Spleen (tissue), 11 donors: ENCODE measurements at regions not wholly inside any gene's neighbourhood (a gene's known extent, or its start where the extent isn't known, plus 50 kb on each side); places are given as distances from the start of the nearest gene placed in this dataset.

Experiments used
- DNase-seq: peaks from one replicate; pipeline ENCODE4 v3.0.0-alpha.2; 2020
- H3K27ac ChIP-seq, 8 donors: fragments of 200-600 bp; sonication (generic) in 7 of 8; 1 replicate in 4 of 8; 2 replicates in 4 of 8; pipeline versions ENCODE4 v1.5.0 to v1.8.0; 2016 to 2021; ENCODE audit warnings: inconsistent platforms in 4 of 8, mild to moderate bottlenecking in 4 of 8, moderate library complexity in 1 of 8
- H3K27me3 ChIP-seq, 7 donors: fragments of 200-600 bp; sonication (generic) in 6 of 7; replicated peaks in 1 of 7; 1 replicate in 4 of 7; 2 replicates in 3 of 7; pipeline versions ENCODE4 v1.5.0 to v1.8.0; 2016 to 2021; ENCODE audit warnings: inconsistent platforms in 3 of 7, mild to moderate bottlenecking in 1 of 7
- H3K36me3 ChIP-seq, 6 donors: fragments of 200-600 bp; sonication (generic) in 5 of 6; 1 replicate in 4 of 6; 2 replicates in 2 of 6; pipeline versions ENCODE4 v1.5.0 to v1.8.0; 2016 to 2021; ENCODE audit warnings: inconsistent platforms in 2 of 6
- H3K4me1 ChIP-seq, 6 donors: fragments of 200-600 bp; sonication (generic) in 5 of 6; 1 replicate in 3 of 6; 2 replicates in 3 of 6; pipeline versions ENCODE4 v1.5.0 to v1.8.0; 2016 to 2021; ENCODE audit warnings: inconsistent platforms in 3 of 6
- H3K4me3 ChIP-seq, 8 donors: fragments of 200-600 bp; sonication (generic) in 7 of 8; 1 replicate in 4 of 8; 2 replicates in 4 of 8; pipeline versions ENCODE4 v1.5.0 to v1.8.0; 2016 to 2021; ENCODE audit warnings: inconsistent platforms in 4 of 8, mild to moderate bottlenecking in 4 of 8, moderate library complexity in 2 of 8
- H3K9me3 ChIP-seq, 8 donors: fragments of 200-600 bp; sonication (generic) in 7 of 8; 1 replicate in 4 of 8; 2 replicates in 4 of 8; pipeline versions ENCODE4 v1.5.0 to v1.8.0; 2016 to 2021; ENCODE audit warnings: inconsistent platforms in 4 of 8
- POLR2A ChIP-seq, 3 donors: fragments of 450-650 bp; IDR thresholded peaks; one replicate each; pipeline ENCODE4 v1.5.1; 2017; ENCODE audit warnings: antibody characterized with exemption in 3 of 3, mild to moderate bottlenecking in 1 of 3
- POLR2AphosphoS5 ChIP-seq, 3 donors: sonication (generic); formaldehyde crosslinking; IDR thresholded peaks; one replicate each; pipeline ENCODE4 v1.5.1; 2017; ENCODE audit warnings: antibody characterized with exemption in 3 of 3
- WGBS, 5 donors: extraction: QIAGEN DNeasy Blood & Tissue Kit in 3 of 5; methylation state at CpG; one replicate each; pipeline versions ENCODE4 v1.1.5 to v1.1.7; 2013 to 2018; 5-methylcytosine and 5-hydroxymethylcytosine counted together
- intact Hi-C: fragments of 100-400 bp; cut with DNase I; formaldehyde crosslinking; loops from one replicate; pipeline ENCODE4 v1.15.0; 2023; ENCODE audit warnings: low total_unique reads
- TF ChIP-seq, protein P1 (sequence below), 11 experiments: fragments of 200-600 bp in 7 of 11; fragments of 450-650 bp in 4 of 11; sonication (generic) in 4 of 11; IDR thresholded peaks in 8 of 11; conservative IDR thresholded peaks in 3 of 11; 1 replicate in 7 of 11; 2 replicates in 4 of 11; pipeline versions ENCODE4 v1.4.0 to v1.8.0; 2016 to 2021; ENCODE audit warnings: antibody characterized with exemption in 11 of 11, inconsistent platforms in 4 of 11, mild to moderate bottlenecking in 1 of 11
- donor health status: healthy with polysubstance abuse.
- donor health status: DM: no; HTN: no; CAD: no; lungs with moderate emphysema.
- donor health status: DM: no; HTN: no; CAD: no.
- donor health status: Bipolar disorder and iron deficiency.
- donor health status: healthy.
- donor health status: DM: no; HTN: no; CAD: no.
- donor health status: DM: yes; HTN: yes; CAD: no.

DNA sequence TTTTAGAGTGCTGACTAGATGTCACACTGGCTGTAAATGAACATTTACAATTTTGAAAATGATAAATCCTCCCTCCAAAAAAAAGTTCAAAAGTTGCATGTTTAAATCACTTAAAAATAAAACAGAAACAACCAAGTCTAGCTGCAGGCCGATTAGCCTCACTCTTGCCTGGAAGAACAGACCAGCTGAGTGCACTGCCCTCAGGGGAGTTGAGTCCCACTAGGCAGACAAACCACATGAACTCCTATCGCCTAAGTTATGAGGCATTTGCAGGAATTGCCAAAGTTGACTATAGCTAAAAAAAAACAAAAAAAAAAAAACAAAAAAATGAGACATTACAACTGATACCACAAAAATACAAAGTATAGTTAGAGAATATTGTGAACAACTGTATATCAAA, 510.0 kb downstream of the ANKRD7 start:
- H3K27ac ChIP-seq, result no peak overlapping the region
- 57 to 78% (median 77%) methylated on average over 2 of the region's 2 CpGs for WGBS, 5 donors
- H3K9me3 ChIP-seq, result peaks cover 0 to 9% (median under 1%) of the 10 kb centered on the region in 8 donors
- H3K4me3 ChIP-seq, result no peak overlapping the region
- H3K36me3 ChIP-seq, result no peaks in the 10 kb centered on the region
- DNase-seq, result no peak
- no peaks in the 10 kb centered on the region for H3K4me1 ChIP-seq
- H3K27me3 ChIP-seq, result no peaks in the 10 kb centered on the region
- TF ChIP-seq POLR2AphosphoS5 (IDR thresholded peaks at IDR 0.05) (no peak), POLR2A (IDR thresholded peaks at IDR 0.05) (no peak)
- intact Hi-C loops, result no loop called here

GRCh38 chr7:118735441-118735840, 510.9 kb downstream of the ANKRD7 start:
- Histone ChIP-seq H3K27me3 (no peaks in the 10 kb centered on the region), H3K36me3 (no peaks in the 10 kb centered on the region), H3K27ac (no peak overlapping the region), H3K4me1 (no peaks in the 10 kb centered on the region), H3K9me3 (peaks cover 0 to 8% (median 0%) of the 10 kb centered on the region in 8 donors), H3K4me3 (no peak overlapping the region)
- intact Hi-C loops, result no loop called here
- DNase-seq, result no peak
- no peak for TF ChIP-seq POLR2A (IDR thresholded peaks at IDR 0.05)
- TF ChIP-seq, protein P1, sequence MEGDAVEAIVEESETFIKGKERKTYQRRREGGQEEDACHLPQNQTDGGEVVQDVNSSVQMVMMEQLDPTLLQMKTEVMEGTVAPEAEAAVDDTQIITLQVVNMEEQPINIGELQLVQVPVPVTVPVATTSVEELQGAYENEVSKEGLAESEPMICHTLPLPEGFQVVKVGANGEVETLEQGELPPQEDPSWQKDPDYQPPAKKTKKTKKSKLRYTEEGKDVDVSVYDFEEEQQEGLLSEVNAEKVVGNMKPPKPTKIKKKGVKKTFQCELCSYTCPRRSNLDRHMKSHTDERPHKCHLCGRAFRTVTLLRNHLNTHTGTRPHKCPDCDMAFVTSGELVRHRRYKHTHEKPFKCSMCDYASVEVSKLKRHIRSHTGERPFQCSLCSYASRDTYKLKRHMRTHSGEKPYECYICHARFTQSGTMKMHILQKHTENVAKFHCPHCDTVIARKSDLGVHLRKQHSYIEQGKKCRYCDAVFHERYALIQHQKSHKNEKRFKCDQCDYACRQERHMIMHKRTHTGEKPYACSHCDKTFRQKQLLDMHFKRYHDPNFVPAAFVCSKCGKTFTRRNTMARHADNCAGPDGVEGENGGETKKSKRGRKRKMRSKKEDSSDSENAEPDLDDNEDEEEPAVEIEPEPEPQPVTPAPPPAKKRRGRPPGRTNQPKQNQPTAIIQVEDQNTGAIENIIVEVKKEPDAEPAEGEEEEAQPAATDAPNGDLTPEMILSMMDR (IDR thresholded peaks at IDR 0.05 in 8 of 11, conservative IDR thresholded peaks at IDR 0.05 in 3 of 11), result no peak
- TF ChIP-seq POLR2AphosphoS5 (IDR thresholded peaks at IDR 0.05), result no peak

DNA sequence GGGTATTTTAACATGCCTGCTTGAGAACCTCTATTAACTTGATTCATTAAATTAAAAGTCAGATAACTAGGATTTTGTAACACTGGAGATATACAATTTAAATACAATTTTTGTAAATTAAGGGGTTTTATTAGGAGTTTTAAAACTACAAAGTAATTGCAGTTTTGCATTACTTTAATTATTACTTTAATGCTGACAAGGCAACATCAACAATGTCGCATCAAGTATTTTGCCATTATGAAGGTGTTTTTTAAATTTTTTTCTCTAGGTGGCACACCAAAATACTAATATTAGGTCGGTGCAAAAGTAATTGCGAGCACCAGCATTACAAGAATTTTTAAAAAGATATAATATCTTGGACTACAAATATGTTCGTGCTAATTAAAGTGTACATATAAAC, 513.4 kb downstream of the ANKRD7 start:
- Histone ChIP-seq H3K4me1 (no peaks in the 10 kb centered on the region), H3K4me3 (no peak overlapping the region), H3K9me3 (peaks cover 0 to 8% (median 0%) of the 10 kb centered on the region in 8 donors), H3K27me3 (no peaks in the 10 kb centered on the region), H3K36me3 (no peaks in the 10 kb centered on the region), H3K27ac (no peak overlapping the region)
- 80 to 92% (median 85%) methylated on average over 4 of the region's 4 CpGs for WGBS, 5 donors
- no peak for DNase-seq
- TF ChIP-seq POLR2A (IDR thresholded peaks at IDR 0.05), result no peak
- TF ChIP-seq, protein P1 (IDR thresholded peaks at IDR 0.05 in 8 of 11, conservative IDR thresholded peaks at IDR 0.05 in 3 of 11), result no peak
- no peak for TF ChIP-seq POLR2AphosphoS5 (IDR thresholded peaks at IDR 0.05)
- intact Hi-C loops, result no loop called here

DNA sequence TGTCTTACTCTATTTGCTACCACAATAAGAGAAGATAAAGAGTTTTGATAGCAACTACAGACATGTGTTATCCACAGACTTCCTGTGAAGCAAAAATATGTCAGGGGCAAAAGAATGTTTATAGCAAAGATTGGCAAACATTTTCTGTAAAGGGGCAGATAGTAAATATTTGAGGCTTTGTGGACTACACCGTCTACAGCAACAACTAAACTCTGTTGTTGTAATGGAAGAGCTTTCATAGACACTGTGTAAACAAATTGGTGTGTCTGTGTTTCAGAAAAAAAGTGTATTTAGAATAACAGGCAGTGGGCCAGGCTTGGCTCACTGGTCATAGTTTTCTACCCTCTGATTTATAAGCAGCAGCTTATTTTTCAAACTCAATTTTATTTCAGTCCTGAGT, 521.4 kb downstream of the ANKRD7 start:
- H3K27me3 ChIP-seq, result no peaks in the 10 kb centered on the region
- no peak overlapping the region for H3K27ac ChIP-seq
- H3K36me3 ChIP-seq, result no peaks in the 10 kb centered on the region
- TF ChIP-seq, protein P1 (IDR thresholded peaks at IDR 0.05 in 8 of 11, conservative IDR thresholded peaks at IDR 0.05 in 3 of 11), result no peak
- TF ChIP-seq POLR2A (IDR thresholded peaks at IDR 0.05) (no peak), POLR2AphosphoS5 (IDR thresholded peaks at IDR 0.05) (no peak)
- H3K9me3 ChIP-seq, result no peaks in the 10 kb centered on the region
- no peak for DNase-seq
- 59 to 82% (median 67%) methylated on average over 1 of the region's 1 CpG for WGBS, 5 donors
- intact Hi-C loops, result no loop called here
- no peak overlapping the region for H3K4me3 ChIP-seq
- H3K4me1 ChIP-seq, result no peaks in the 10 kb centered on the region

GRCh38 chr7:118747473-118747872, 523.0 kb downstream of the ANKRD7 start:
- TF ChIP-seq, protein P1 (IDR thresholded peaks at IDR 0.05 in 8 of 11, conservative IDR thresholded peaks at IDR 0.05 in 3 of 11), result no peak
- TF ChIP-seq POLR2A (IDR thresholded peaks at IDR 0.05) (no peak), POLR2AphosphoS5 (IDR thresholded peaks at IDR 0.05) (no peak)
- no peaks in the 10 kb centered on the region for H3K36me3 ChIP-seq
- no peaks in the 10 kb centered on the region for H3K4me1 ChIP-seq
- no peaks in the 10 kb centered on the region for H3K9me3 ChIP-seq
- no peak overlapping the region for H3K27ac ChIP-seq
- DNase-seq, result no peak
- intact Hi-C loops, result no loop called here
- no peak overlapping the region for H3K4me3 ChIP-seq
- H3K27me3 ChIP-seq, result no peaks in the 10 kb centered on the region
